ENCODE measurements at regions not wholly inside any gene's neighbourhood (a gene's known extent, or its start where the extent isn't known, plus 50 kb on each side); places are given as distances from the start of the nearest gene placed in this dataset.

GRCh38 chr10:29836396-29836795 is 201.6 kb upstream of the SVIL start:
- TF ChIP-seq CTCF (IDR thresholded peaks at IDR 0.05; ENCODE audit: borderline replicate concordance, extremely low read depth, low read length, poor library complexity, severe bottlenecking) (no peak), EZH2 (IDR thresholded peaks at IDR 0.05; ENCODE audit: borderline replicate concordance, low read depth, low read length, severe bottlenecking) (no peak)

Measured in DND-41 (cell line).